GM20431 (cell line): ENCODE measurements at regions not wholly inside any gene's neighbourhood (a gene's known extent, or its start where the extent isn't known, plus 50 kb on each side); places are given as distances from the start of the nearest gene placed in this dataset.

Experiments
- in situ Hi-C: fragments of 300-500 bp; cut with MseI, MboI; formaldehyde crosslinking; loops from one replicate; pipeline ENCODE4 v1.15.0; 2020; ENCODE audit warnings: low sequenced_read_pairs; ENCODE audit not compliant: unreplicated experiment

DNA sequence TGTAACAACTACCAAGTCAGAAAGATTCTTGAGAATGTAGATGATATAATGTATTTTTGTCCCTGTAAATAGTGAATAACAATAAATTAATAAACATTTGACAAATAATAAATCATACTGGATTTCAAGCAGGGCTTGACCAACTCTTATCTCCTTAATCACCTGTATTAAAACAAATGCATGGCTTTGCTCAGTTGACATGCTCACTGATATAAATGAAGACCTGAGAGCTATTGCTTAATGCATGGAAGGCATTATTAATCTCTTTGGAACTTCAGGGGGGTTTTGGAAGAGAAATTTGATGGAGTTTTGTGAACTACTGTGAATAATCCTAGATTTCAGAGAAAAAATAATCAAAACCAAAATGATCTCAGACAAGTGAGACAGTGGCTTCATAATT lies 1420.4 kb upstream of the TENM4 start:
- in situ Hi-C loops = no loop called here

DNA sequence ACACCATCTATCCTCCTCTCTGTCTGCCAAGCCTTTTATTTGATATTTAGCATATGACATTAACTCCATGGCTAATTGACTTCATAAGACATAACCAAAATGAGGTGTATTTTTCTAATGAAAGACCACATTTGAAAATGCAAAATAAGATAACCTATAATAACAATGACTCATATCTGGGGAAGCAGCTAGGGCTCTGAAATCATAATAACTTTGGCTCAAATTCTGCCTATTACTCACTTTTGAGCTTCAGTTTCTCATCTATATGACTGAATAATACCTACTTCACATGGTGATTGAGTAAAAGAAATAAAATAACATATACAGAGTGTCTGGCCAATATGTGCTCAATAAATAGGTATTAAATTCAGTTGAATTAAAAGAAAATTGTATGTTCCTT lies 1419.8 kb upstream of the TENM4 start:
- in situ Hi-C loops = no loop called here

- in situ Hi-C loops = no loop called here
Observed at GRCh38 chr11:80856066-80856465, 1415.2 kb upstream of the TENM4 start.

DNA sequence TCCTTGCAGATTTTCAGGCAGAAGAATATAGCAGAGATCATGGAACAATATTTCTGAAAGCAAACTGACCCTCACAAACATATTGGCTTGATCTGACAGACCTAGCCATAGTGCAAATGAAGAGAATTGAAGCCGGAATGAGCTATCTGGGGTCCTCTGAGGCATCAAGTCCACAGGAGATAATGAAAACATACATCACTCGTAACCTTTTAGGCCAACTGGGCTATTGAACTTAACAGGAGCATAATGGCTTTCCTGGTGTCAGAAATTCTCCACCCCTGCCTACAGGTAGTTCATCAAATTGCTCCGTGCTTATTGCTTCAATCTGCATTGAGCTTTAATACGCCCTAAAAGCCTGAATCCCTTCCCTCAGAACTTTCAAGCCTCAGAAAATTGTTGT lies 1414.6 kb upstream of the TENM4 start:
- in situ Hi-C loops = no loop called here

DNA sequence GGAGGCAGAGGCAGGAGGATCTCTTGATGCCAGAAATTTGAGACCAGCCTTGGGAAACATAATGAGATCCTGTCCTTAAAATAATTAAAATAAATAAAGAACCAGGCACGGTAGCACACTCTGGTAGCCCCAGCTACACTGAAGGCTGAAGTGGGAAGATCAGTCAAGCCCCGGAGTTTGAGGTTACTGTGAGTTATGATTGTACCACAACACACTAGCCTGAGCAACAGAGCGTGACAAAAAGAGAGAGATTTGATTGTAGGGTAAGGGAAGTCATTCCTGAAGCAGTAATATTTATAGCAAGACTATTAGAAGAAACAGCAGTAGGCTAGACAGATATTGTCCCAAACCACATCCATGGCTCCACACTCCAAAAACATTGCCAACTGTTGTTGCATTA lies 1408.4 kb upstream of the TENM4 start:
- in situ Hi-C loops = no loop called here

DNA sequence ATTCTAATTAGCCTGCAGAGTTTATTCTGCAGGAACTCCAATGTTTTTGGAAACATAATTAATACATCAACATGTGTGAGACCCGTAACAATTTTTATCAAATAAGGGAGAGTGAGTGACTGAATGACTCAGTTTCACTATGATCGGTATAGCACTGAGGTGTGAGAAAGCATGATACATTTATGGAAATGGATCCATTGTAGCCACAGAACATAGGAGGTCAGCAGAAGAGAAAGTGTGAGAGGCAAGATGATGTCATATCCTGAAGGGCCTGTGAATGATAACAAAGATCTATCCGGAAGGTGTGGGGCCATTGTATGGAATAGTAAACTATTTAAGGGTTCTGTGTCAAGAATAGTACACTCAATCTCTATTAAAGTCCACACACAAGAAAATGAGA lies 1406.1 kb upstream of the TENM4 start:
- in situ Hi-C loops = no loop called here

- in situ Hi-C loops = no loop called here
Observed at GRCh38 chr11:80846442-80846841, 1405.6 kb upstream of the TENM4 start.

- in situ Hi-C loops = no loop called here
Observed at GRCh38 chr11:80844110-80844819, 1403.4 kb upstream of the TENM4 start.

- in situ Hi-C loops = no loop called here
Observed at GRCh38 chr11:80843266-80843974, 1402.6 kb upstream of the TENM4 start.

DNA sequence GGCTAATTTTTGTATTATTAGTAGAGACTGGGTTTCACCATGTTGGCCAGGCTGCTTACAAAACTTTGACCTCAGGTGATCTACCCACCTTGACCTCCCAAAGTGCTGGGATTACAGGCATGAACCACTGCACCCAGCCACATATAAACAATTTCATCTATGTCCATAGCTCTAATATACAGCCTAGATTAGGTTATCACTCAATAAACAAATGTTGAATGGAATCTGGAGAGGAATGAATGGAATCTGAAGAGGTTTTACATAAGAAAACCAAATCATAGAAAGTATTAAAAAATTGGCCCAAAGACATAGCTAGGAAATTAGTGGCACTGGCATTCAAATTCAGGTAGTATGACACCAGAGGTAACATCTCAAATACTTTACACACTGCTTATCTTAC lies 1401.4 kb upstream of the TENM4 start:
- in situ Hi-C loops = no loop called here

DNA sequence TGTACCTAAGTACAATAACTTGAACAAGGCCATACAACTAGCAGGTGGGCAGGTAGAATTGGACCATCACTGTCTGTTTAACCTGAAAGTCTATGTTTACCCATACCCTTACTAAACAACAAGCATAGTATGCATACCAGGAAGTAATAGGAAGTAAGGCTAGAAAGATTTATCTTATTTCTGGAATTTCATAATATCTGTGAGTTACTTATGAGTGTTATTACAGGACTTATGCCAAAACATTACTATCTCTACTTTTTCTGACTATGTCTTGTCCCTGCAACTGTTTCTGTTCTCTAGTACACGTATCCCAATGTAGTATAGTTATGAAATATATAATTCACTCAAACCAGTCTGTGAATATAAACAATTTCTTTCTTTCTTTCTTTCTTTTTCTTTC lies 1400.8 kb upstream of the TENM4 start:
- in situ Hi-C loops = no loop called here

GRCh38 chr11:80838153-80838552 lies 1397.3 kb upstream of the TENM4 start:
- in situ Hi-C loops = no loop called here

- in situ Hi-C loops = no loop called here
Observed at GRCh38 chr11:80837051-80837450, 1396.2 kb upstream of the TENM4 start.

DNA sequence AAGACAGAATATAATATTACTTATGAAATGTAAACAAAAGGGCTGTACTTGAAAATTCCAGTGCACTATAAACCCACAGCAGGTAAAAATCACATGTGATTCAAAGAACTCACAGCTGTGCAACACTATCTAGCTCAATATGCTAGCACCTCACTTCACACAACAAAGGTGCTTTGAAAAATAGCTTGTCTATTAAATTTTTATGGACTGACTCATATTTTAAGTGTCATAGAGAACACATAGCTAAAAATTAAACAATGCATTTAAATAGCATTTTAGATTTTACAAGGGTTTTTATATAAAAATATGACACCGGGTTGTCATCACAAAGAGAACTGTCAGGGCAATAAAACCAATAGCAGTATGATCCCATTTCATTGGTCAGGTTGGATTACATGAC lies 1390.5 kb upstream of the TENM4 start:
- in situ Hi-C loops = no loop called here

DNA sequence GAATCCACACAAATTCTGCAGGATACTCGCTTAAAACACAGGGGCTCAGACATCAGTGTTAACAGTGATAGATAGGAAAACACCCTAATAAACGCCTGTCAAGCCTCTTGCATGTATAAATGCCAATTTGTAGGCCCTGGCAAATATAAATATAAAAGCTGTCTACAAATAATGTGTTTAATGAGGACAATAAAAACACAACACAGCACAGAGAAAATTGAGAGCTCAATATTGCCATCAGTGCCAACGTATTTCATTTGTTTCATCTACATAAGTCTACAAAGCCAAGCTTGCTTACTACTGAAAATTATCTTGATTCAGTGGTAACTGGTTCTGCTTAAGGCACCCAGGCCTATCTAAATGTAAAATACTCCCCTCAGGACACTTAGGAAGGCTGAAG lies 1387.0 kb upstream of the TENM4 start:
- in situ Hi-C loops = no loop called here

DNA sequence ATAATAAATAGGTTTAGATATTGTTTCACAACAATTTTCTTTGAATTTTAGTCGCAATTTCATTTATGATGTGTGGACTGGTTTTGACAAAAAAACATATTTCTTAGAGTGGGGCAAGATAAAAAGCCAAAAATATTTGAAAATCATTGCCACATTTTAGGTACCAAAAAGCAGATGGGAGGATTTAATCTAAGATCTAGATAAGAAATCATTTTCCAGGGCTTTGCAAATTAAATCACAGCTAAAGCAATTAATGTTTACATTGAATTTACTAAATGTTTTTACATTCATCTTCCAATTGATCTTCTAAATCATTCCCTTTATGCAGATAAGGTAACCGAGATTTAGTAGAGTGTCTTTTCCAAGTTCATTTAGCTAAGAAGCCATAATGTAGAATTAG lies 1386.0 kb upstream of the TENM4 start:
- in situ Hi-C loops = no loop called here

- in situ Hi-C loops = no loop called here
Observed at GRCh38 chr11:80822308-80822707, 1381.5 kb upstream of the TENM4 start.

GRCh38 chr11:80819271-80819670 lies 1378.4 kb upstream of the TENM4 start:
- in situ Hi-C loops = no loop called here

- in situ Hi-C loops = no loop called here
Observed at GRCh38 chr11:80816966-80817365, 1376.1 kb upstream of the TENM4 start.

- in situ Hi-C loops = no loop called here
Observed at GRCh38 chr11:80816454-80816847, 1375.6 kb upstream of the TENM4 start.

DNA sequence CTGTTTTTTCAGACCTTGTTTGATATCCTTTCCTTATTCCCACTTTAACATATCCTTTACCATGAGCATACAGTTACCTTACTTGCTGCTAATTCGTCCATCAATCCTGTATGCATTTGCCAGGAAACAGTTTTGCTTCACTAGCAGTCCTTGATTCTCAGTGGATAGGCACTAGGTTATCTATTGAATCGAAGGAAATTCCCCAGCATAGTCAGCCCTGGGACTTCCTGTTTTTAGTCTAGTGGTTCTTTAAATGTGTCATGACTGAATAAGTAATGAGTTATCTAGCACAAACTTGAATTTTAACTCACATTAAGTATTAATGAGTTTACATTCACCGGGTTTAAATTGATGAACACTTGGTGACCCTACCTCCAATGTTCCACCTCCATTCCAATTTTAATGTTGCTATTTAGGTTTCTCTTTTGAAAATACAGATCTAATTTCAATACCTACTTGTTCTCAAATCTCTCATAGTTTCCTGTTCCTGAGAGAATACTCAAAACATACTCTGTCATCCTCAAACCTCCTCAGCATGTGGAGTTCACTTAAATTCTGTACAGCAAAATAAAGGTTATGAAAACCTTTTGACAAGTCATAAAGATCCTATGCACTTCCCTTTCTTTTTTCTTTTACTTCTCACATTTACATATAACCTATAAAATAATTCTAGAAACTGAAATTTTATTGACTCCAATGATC lies 1375.1 kb upstream of the TENM4 start:
- in situ Hi-C loops = no loop called here
